ENCODE measurements at regions not wholly inside any gene's neighbourhood (a gene's known extent, or its start where the extent isn't known, plus 50 kb on each side); places are given as distances from the start of the nearest gene placed in this dataset.
A peak's percentile ranks its signal among the peaks of the same experiment; 100 is the strongest.

DNA sequence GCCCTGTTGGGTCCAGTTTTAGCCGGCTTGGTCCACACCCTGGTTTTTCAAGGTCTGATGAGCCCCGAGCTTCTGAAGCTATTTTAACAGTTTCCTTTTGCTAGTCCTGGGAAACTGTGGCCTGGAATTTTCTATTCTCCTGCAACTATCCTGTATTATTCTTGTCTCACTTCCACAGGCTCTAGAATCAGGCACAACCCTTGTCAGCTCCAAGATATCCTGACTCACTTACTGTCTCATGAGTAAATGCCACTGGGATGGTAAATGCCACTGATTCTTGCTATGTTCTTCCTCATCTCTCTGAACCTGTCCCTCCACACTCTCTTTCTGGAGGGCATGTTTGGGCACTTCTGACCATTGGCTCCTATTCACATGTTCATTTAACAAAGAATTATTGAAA is 611.5 kb upstream of the IGFBP3 start:
- peak; percentile 84 for DNase-seq (ENCODE audit: extremely low read depth, low read depth)

DNA sequence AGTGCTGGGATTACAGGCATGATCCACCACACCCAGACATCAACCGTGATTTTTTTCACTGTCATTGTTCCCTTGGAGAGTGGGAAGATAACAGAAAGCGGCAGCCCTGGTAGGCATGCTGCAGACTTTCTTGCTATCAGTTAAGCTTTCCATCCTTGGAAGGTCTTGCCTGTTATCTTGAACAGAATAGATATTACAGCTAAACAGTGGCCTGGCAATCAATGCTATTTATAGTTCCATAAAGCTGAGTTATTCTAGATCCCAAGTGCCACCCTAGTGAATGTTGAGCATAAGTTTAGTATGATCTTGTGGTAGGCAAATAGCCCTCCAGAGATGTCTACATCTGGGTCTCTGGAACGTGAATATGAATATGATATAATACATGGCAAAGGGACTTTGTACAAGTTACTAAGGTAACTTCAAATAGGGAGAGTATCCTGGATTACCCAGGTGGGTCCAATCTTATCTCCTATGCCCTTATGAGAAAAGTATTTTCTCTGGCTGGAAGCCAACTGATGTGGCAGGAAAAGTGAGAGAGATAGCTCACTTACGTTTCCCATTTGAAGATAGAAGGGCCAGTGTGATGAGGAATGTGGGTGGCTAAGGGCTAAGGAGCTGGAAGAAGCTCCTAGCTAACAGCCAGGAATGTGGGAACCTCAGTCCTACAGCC is 609.1 kb upstream of the IGFBP3 start:
- DNase-seq (ENCODE audit: extremely low read depth, low read depth), result no peak

DNA sequence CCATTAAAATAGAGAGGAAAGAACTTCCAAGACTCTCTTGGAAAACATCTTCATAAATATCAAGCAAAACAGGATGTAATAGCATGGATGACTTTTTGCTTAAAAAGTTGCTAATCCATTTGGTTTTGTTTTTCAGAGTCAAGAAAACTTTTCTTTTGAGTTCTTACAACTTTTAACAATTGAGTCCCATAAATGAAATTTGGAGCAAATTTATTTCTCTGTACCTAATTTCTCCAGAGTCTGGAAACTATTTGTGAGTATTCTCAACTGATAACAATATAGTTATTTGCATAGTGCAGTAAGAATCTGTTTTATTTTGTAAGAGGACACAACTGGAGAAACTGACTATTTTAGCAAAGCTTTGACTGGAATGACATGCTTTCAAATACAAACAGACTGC is 606.3 kb upstream of the IGFBP3 start:
- DNase-seq (ENCODE audit: extremely low read depth, low read depth), result no peak

DNA sequence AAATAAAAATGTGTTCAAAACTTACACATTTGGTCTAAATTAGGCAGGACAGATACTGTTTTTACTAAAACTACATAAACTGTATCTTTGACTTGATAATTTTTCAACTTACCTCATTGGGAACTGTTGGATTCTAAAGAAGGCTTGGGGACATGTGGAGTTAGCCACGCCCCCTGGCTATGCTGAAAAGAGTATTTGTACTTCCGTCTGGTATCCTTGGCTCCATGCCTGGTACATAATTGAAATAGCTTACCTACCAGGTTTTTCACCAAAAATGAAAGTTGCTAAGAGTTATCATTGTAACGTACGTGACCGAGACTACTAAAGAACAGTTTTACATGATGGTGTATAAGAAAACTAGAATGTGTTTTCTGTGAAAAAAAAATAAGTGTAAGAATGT is 604.8 kb upstream of the IGFBP3 start:
- DNase-seq (ENCODE audit: extremely low read depth, low read depth), result no peak

DNA sequence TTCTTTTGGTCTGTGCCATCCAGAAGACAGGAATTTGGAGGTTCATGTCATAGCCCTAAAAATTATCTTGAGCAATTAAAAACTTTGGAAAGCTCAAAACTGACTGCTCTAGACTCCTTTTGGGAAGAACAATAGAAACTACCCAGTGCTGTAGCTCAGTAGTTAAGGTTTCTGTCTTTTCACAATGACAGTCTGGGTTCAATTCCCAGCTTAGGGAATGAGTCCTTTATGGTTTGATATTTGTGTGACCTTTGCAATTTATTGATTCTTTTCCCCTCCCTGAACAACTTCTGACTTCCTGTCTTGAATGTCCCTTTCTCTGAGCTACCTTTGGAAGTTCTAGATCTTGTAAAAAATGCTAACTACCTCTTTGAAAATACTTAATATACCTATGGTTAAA is 603.3 kb upstream of the IGFBP3 start:
- no peak for DNase-seq (ENCODE audit: extremely low read depth, low read depth)

DNA sequence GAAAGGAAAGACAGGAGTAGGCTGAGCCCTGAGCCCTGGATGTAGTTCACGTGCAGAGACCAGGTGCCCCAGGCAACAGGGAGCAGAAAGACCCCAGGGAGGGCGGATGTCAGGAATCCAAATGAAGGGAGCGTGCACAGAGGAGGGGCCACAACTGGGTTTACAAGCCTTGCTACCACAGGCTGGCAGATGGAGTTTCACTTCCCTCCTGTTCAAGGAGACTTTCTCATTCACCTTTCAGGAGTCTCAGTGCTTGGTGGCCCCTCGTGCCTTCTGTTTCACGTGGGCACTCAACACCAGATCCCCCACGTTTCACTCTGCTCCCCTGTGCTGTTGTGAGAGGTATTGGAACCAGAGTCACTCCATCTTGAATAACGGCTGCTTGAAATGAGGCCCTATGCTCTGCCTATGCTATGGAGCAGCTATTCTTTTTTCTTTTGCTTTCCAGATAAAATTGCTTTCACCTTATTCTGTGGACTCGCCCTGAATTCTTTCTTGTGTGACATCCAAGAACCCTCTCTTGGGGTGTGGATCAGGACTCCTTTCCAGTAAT is 601.4 kb upstream of the IGFBP3 start:
- DNase-seq (ENCODE audit: extremely low read depth, low read depth), result no peak

DNA sequence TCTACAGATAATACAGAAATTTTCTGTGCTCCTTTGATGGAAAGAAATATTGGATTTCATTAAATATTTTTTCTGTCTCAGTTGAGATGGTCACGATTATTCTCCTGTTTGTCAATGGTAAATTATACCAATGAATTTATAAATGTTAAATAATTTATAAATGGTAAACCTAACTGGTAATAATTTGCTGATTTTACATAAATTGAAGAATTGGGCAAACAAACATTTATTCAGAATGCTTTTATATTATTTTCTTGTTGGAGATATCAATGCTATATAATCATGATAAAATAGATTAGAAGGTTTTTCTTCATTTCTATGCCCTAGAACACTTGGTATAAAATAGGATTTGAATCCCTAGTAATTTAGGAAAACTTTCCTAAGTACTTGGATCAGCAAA is 597.6 kb upstream of the IGFBP3 start:
- no peak for DNase-seq (ENCODE audit: extremely low read depth, low read depth)

DNA sequence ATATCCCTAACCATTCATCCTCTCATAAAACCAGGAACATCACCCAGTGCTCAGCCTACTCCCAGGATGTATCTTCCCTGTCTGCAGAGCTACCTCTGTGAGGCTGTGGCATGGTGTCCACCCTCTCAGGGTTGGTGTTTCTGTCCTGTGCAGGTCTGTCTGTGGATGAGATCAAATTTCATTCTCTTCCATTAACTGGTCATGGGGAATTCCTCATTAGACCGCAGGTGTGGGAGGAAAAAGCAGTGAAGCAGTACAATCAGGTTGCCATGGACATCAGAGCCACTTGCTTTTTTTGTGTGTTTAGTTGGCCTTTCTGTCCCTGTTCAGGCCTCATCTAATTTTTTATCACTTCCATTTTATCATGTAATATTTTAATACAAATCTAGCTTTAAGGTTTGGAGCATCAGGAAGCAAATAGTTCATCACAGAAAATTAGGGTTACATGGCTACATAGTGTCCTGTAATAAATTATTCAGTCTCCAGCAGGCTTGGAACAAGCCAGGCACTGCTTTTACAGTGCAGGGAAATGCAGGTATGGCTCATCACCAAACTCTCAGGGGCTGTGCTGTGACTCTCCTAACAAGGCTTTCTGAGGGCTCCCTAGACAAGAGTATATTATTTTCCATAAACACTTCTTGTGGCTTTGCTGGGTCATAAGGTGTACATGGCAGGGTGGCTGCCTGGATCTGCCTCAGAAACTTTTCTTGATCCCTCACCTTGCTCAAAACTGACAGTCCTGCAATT is 594.9 kb upstream of the IGFBP3 start:
- DNase-seq (ENCODE audit: extremely low read depth, low read depth), result no peak

DNA sequence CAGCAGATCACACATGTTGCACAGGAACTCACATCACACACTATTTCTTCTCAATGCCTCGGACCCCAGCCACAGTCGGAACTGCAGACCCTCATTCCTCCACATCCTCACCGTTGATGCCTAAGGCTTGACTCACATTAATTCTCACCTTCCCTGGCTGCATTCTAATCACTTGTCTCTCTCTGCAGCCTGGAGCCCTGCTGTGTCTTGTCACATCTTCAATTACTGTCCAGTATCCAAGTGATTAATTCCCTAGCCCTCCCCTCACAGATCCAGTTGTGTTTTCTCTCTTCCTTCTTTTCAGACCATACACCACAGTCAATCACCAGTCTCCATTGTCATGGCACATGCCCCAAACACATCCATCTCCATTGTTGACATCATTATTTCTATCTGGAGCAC is 592.4 kb upstream of the IGFBP3 start:
- DNase-seq (ENCODE audit: extremely low read depth, low read depth), result peak; percentile 38

DNA sequence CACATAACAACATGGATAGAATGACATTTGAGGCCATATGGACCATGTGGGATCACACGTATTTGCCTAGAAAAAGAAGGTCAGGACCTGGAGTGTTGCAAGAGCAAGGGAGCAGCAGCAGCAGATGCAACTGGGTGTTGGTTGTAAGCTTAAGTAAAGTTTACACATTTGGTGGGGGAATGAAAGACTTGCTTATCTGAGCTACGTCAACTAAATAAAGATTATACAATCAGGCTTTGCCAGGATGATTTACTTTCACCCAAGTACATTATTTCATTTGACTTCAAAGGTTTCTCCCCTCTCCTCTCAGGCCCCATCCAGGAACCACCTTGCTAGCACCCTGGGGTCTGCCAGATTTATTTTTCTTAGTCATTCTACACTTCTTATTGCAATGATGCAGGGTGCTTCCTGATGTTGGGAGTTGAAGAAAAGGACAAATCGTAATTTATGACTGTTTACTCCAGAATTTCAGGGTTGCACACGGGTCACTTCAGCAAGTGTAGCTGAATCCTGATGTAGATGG is 591.9 kb upstream of the IGFBP3 start:
- DNase-seq (ENCODE audit: extremely low read depth, low read depth), result peak; percentile 90

DNA sequence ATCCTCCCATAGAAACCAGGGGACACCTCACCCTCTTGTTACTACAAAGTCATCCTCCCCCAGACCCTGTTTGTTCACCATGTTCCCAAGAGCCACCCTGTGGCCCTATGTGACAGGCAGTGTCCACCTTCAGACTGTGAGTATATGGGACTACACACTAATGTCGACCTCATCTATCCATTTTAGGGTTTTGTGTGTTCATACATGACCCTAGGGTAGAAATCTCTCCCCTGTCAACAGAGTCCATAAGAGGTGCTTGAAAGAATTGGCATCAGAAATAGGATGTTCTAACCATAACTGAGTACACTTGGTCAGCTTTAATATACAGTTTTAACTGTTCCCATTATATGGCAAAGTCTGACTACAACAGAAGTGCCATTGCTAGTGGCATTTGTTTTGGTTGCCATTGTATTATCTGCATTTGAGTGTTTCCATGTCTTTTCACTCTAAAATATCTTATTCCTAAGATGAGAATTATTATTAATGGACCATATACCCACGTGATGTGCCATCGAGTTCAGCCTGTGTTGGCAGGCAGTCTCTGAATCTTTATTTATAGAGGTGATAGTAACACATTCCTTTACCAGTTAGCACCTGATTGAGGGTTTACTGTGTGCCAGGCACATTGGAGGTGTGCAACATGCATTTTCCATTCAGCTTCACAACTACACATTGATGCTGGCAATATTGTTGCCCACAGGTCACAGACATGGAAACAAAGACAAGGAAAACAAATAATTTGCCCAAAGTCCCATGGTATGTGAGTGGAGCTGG is 590.6 kb upstream of the IGFBP3 start:
- no peak for DNase-seq (ENCODE audit: extremely low read depth, low read depth)

DNA sequence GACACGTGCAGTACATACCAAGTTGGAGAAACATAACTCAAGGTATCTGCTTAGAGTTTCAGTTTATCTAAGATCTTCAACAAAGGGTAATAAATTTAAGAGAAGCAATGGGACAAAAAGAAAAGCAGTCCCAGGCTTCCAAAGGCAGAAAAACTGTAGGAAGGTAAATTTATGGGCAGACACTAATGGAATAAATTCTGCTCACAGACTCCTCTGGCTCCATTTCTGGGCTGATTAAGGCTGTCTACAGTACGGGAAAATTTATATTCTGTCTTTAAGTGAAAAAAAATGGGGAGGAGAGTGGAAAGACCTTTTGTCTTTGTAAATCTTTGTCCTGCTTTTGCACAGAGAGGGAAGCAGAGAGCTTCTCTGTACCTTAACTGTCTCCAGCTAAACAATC is 587.5 kb upstream of the IGFBP3 start:
- DNase-seq (ENCODE audit: extremely low read depth, low read depth), result no peak

DNA sequence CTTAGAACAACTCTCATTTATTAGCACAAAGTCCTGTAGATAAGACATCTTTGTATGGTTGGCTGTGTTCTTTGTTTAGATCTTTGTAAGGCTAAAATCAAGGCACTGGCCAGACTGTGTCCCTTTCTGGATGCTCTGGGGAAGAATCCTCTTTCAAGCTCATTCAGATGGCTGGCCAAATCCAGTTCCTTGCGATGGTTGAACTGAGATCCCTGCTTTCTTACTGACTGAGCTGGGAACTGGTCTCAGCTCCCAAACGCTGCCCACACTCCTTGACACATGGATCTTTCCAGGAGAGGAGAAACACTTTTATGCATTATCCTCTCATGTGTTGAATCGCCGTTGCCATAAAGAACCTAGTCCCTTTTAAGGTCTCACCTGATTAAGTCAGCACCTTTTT is 586.5 kb upstream of the IGFBP3 start:
- DNase-seq (ENCODE audit: extremely low read depth, low read depth), result no peak

DNA sequence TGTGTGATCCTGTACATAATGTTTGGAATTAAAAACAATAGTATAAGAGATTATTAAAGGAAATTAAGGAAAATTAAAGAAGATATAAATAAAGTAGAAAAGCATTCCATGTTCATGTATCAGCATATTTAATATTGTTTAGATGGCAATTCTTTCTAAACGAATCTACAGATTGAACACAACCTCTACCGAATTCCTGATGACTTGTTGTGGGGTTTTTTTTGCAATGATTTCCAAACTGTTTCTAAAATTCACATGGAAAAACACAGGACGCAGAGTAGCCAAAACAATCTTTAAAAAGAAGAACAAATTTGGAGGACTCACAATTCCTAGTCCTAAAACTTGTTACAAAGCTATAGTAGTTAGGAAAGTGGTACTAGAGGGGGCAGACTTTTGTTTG is 573.4 kb upstream of the IGFBP3 start:
- no peak for DNase-seq (ENCODE audit: extremely low read depth, low read depth)

DNA sequence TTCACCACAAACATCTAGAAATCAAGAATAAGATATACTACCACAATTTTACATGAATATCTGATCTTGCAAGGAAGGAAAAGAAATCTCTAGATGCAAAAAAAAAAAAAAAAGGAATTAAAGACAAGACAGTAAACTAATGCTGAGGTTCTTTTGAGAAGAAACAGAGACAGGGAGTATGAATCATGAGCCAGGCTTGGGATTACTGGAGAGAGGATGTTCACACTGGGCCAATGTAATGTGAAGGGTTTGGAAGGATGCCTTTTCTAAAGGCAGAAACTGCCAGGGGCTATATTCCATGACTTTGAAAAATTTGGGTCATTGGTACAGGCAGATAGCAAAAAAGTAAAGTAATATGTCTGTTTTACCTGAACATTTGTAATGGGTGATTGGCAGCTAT is 573.0 kb upstream of the IGFBP3 start:
- no peak for DNase-seq (ENCODE audit: extremely low read depth, low read depth)

DNA sequence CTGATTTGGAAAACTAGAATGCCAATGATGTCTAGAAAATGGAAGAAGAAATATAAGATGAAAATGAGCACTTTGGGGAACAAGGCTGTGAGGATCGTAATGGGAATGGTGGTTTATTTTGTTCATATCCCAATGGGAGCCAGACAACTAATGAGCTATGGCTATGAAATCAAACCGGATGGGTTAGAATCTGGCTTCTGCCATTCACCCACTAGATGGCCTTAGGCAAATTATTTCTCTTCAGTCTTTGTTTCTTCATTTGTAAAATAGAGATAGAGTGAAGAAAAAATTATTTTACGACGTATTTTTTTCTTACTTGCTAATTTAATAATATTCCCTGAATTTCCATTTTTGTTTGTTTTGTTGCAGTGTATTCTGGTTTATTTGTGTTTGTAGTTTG is 572.1 kb upstream of the IGFBP3 start:
- no peak for DNase-seq (ENCODE audit: extremely low read depth, low read depth)

DNA sequence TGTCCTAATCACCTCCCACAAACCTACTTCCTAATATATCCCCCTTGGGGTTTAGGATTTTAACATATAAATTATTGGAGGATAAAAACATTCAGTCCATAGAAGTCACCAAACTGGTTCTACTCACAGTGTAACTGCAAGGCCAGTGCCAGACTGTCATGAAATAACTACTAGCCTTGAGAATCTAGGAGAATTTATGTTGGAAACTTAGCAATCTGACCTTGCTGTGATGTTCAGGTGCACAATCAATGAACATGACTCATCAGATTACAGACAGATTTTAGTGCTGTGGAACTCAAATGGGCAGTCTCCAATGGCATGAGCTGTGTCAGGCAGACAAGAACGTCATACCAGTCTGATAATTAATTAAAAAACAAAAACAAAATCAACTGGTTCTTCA is 571.4 kb upstream of the IGFBP3 start:
- DNase-seq (ENCODE audit: extremely low read depth, low read depth), result no peak

DNA sequence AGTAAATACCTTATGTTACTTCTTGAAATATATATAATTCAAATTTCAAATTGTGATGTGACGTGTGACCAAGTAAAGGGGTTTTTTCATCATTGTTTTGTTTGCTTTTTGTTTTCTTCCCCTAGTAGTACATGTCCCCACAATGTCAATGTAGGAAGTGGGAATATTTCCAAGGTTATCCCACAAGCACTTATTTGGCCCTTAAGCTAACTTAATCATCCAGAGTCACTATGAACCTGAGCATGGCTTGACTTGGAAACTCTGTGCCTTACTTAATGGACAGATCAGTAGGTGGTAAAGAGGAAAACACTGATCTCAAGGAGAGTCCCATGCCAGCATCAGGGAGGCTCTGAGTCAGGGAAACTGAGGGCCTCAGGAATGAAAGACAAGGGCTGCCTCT is 569.3 kb upstream of the IGFBP3 start:
- DNase-seq (ENCODE audit: extremely low read depth, low read depth), result no peak

DNA sequence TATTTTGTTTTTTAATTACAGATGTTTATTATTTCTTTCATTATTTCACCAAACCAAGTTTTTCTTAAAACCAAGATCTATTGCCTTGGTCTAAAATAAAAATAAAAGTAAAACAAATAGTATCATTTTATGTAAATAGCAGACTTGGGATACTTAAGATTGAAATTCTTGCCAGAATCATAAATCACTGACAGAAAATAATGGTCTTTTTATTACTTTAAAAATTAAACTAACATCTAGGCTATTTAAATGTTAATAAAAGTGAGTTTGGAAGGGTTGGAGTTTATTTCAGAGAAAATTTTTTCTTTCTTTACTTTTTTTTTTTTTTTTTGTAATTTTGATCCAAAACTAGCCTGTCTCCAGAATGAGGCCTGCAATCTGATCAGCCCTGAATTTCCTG is 568.0 kb upstream of the IGFBP3 start:
- no peak for DNase-seq (ENCODE audit: extremely low read depth, low read depth)

DNA sequence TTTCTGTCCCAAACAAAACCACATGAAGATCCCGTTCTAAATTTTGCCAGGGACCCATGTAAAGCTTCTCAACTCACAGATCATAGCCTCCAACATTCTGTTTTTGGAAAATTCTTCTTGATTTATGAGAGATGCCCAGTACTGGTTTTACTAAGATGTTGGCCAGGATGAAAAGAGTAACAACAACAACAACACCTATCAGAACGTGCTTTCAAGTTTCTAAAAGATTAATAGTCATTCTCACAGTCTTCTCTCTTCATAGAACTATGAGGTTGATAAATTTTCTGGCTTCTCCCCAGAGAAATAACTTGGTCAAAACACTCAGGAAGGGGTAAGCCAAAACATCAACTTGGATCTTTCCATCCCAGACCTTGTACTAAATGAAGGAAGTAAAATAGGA is 567.5 kb upstream of the IGFBP3 start:
- DNase-seq (ENCODE audit: extremely low read depth, low read depth), result no peak

Data from NCI-H460 (cell line).